CD1c-positive myeloid dendritic cell (primary cell): ENCODE measurements at regions not wholly inside any gene's neighbourhood (a gene's known extent, or its start where the extent isn't known, plus 50 kb on each side); places are given as distances from the start of the nearest gene placed in this dataset.

Source experiments
- DNase-seq: peaks from one replicate; pipeline ENCODE4 v3.0.0-alpha.2; 2016; ENCODE audit errors: extremely low spot score

DNA sequence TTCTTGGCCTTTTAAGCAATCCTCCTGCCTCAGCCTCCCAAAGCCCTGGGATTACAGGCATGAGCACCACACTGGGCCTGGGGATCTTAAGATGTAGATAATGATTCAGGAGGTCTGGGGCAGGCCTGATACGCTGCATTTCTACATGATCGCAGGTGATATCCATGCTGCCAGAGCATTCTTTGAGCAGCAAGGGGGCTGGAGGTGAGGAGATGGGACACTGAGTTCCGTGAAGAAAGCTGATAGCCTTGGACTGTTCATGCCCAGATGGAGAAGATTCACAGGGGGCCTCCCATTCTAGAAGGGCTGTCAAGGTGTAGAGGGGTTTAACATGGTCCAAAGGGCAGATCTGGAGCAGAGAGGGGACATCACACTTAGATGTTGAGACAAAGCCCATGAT, 480.3 kb downstream of the RPS24 start:
- no peak for DNase-seq

DNA sequence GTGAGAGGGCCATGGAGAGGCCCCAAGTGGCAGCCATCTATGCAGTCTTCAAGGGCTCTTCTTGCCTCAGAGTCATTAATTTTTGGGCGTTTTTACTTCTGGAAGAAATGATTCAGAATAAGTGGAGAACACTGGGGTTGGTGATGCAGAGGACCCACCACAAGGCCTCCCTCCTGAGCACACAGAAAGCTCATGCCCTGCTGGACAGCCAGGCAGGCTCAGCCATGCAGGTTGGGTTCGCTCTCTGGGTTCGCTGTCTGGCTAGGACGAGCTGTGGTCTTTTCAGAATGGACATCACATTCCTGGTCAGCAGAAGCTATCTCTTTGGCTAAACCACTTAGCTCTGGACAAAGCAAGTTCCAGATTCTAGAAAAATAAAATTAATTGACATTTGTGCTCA, 480.8 kb downstream of the RPS24 start:
- no peak for DNase-seq

DNA sequence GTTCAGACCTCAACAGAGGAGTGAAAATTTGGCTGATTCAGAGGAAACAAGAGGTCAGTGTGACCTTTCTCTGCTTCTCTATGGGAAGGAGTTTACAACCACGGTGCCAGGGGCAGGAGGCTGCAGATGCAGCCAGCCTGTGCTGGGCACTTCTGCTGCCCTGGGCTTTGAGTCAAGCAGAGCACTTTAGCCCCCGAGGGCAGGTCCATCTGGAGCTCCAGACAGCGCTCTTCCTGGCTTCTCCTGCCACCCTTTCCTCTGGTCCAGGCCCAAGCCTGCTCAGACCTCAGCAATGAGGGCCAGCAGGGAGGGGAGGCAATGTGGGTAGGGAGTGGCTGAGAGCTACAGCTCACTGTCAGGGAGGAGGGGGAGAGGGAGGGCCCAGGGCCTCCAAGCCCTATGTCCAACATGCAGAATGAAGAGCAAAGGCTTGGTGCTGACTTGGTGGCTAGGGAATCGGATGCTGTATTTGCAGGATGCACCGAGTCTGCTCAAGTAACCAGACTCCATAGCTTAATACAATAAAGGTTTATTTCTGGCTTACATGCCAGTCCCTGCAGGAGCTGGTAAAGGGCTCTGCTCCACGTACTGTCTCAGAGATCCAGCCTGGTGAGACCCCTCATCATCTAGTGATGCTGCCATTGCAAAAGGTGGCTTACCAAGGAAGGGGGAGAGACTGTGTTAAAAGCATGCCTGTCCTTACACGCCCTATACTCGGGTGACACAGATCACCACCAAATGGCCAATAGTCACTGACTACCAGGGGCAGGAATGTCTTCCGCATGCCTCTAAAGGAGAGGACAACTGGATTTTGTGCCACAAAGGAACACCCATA, 481.6 kb downstream of the RPS24 start:
- no peak for DNase-seq

DNA sequence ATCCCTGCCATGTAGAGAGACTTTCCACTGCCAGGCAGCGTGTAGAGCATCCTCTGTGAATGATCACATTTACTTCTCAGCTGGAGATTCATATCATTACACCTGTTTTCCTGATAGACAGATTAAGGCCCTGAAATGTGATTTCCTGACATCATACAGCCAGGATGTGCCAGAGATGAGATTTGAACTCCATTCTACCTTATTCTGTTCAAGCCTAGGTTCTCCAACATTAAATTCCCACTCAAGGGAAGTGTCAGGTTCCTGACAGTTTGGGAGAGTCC, 482.1 kb downstream of the RPS24 start:
- DNase-seq = no peak

DNA sequence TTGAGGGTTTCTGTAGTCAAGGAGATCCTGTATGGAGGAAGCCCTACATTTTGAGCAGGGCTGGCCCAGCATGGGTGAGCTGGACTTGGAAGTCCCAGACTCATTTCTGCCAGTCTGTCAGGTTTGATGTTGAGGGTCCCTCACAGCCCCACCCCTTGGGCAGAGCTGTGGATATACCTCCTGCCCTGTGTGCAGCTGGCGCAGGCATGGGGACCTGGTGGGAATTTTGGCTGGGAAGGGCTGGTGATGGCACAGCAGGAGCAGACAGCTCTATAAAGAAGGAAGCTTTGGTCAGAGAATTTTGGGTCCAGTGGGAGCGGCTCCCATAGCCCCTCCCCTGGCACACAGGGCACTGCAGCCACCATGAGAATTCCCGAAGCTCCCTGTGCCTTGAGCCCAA, 482.6 kb downstream of the RPS24 start:
- no peak for DNase-seq

DNA sequence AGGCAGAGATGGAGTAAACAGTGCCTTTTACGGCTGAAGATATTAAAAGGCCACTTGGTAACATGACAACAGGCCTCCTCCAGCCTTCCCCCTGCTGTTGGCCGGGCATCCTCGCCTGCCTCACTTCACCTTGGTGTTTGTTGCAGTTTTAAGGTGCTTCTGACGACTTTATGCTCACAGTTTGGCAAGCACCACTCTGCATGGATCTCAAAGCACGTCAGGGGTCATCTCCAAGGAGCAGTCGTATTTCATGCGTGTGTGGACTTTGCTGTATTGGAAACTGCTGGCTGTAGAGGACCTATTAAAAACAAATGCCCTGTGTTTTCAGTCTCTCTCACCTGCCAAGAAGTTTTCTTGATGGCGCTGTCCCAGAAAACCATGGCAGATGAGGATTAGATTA, 483.1 kb downstream of the RPS24 start:
- no peak for DNase-seq

DNA sequence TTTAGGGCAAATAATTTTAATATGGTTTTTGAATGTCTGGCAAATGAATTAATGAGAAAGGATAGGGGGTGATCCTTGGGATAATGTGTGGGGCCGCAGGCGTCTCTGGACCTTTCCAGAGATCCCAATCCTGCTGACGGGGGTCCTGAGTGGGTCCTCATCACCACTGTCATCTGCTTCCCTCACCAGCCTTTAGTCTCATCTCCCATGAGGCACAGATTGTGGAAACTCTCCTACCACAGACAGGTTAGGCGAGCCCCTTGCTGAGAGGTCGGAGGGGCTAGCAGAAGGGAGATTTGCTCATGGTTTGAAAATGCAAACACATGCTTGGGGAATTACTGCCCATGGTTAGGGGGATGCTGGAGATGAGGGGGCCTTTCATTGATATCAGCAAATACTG, 484.6 kb downstream of the RPS24 start:
- no peak for DNase-seq

DNA sequence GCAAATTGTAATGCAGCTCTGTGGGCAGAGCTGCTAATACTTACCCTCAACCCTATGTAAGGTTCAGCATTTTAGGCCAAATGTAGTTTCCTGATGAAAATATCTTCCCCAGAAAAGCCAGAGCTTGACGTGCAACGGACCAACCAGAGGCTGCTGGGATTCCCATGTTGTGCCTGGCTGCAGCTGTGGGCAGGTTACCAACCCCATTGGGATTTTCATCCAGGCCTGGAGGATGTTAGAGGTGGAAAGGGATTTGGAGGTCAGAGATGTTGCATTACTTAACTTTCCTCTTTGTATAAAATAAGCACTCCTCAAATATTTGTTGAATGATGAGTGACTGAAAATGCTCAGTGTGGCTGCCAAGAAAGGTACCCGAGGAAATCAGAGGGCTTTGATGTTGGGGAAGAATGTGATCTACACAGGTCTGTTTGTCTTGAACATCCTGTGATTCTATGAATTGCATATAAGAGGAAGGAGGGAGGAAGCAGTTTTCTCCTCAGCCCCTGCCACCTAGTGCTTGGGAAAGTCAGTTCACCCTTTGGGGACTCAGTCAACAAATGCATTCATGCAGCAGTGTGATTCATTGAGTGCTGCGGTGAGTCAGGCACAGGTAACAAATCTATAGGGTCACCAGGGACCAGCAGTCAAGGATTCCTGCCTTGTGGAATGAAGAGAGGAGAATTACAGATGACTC, 487.2 kb downstream of the RPS24 start:
- DNase-seq = no peak

DNA sequence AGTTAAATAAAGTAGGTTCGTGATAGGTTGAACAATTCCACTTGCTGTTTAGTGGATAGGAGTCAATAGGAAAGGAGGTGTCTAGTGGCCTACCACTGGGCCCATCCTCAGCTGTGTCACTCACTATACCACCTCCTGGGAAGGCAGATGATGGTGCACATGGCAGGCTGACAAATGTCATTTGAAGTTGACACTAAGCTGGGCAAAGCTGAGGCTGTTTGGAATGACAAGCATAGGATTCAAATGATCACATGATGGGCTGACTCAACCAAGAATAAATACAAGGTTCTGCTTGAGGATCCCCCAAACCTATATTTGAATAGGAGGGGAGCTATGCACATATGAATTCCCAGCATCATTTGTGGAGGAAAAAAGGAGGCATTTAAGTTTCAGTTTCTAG, 489.8 kb downstream of the RPS24 start:
- no peak for DNase-seq

DNA sequence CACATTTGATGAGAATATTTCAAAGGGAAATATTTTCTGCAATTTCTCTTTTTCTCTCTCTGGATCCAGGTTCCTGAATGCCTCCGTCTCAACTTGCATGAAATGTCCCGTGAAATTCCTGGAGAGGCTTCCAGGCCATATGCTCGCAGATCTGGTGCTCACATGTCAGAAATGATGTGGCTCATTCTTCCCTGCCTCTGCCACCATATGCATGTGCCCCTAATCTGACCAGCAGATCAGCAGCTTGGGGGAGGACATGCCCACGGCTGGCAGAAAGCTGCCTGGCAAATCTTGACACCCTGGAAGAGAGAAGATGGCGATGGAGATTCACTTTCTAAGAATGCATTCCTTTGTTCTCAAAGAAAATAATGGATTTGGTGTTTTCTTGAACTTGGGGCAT, 490.7 kb downstream of the RPS24 start:
- no peak for DNase-seq

DNA sequence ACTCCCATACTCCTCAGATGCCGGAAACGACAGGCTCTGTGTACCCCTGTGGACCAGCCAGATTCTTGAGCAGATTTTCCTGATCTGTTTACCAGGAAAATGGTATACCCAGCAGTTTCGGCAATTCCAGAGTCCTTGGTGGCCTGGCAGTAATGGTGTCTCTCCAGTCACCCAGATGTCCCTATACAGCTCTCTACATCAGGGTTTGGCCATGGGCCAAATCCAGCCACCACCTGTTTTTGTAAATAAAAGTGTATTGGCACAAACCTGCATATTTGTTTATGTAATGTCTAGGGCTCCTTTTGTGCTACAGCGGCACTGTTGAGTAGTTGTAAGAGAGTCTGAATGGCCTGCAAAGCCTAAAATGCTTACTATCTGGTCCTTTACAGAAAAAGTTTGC, 491.3 kb downstream of the RPS24 start:
- DNase-seq = no peak

DNA sequence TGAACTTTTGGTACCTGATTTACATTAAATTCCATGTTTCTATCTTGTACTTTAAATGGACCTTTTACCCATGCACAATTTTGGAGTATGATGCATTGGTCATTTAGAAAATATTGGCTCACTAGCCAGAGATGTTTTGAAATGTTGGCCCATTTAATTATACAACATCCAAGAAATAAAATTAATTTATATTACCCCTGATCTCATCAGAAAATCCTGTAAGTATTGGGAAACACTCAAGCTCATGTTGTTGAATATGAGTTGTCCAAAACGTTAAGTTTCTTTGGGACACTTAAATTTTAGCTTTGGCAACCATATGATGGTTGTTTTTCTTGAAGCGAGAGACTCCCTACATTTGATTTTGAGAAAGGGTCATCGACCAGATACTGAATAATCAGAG, 492.7 kb downstream of the RPS24 start:
- no peak for DNase-seq

DNA sequence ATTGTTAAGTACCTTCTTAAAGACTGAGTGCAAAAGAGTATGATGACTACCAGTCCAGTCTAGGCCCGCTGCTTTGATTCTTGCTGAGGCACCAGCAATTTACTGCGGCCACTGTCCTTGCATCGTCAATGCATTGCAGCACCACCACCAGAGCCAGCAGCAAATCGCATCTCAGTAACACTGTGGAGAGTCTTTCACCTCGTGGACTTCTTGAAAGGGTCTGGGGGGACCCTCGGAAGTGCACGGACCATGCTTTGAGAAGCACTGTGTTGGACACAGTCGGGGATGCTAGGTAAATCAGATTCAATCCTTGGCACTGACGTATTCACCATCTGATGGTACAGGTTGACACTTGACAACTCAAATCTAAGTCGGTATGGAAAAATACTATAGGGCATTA, 493.6 kb downstream of the RPS24 start:
- DNase-seq = no peak

DNA sequence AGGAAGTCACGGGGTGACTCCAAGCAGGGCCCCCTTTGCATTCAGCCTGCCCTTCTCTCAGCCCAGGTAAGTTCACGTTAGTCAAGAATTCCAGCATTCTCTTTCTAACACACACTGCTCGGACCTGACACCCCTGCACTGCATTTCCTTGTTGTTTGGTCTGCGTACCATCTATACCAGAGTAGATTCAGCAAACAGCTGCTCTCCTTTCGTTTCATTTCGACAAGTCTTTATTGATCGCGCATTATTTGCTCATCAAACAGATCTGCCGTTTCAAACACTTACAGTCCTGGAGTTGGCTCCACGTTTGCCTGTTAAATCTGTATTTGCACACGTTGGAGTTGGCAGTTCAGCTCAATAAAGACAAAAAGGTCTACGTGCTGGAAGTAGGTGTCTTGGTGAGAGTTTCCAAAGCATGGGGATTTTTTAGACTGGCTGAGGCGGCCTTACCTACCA, 495.1 kb downstream of the RPS24 start:
- no peak for DNase-seq

DNA sequence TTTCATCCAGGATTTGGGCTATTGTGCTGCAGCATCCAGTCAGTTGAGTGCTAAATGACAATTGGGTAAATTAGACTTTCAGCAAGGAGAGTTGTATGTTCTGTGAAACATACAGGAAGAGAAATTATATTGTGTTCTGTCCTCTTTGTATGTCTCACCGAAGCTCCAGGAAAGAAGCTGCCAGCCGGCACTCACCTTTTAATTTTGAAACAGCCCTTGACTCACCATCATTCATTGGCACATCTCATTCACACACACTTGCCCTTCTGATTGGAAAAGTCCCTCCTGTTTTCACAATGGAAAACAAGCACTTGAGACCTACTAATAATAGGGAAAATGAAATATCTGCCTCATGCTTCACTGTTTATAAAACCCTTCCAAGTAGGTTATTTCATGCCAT, 495.6 kb downstream of the RPS24 start:
- DNase-seq = no peak

DNA sequence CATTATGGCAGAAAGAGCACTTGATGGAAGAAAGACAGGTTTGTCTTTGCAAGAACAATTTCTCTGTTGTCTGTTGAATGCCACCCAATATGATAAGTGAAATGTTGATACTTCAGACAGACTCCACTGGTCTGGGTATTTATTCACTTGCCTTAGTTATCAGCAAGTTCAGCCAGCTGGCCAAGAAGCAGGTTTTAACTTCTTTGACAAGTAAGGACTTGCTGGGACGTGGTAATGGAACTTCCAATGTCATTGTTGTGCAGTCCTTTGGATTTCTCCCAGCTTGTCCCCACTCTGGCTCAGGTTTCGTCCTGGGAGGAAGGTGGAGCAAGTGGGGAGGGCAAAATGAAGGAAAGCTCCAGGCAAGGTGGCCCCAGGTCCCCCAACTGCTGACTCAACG, 497.4 kb downstream of the RPS24 start:
- DNase-seq = no peak

DNA sequence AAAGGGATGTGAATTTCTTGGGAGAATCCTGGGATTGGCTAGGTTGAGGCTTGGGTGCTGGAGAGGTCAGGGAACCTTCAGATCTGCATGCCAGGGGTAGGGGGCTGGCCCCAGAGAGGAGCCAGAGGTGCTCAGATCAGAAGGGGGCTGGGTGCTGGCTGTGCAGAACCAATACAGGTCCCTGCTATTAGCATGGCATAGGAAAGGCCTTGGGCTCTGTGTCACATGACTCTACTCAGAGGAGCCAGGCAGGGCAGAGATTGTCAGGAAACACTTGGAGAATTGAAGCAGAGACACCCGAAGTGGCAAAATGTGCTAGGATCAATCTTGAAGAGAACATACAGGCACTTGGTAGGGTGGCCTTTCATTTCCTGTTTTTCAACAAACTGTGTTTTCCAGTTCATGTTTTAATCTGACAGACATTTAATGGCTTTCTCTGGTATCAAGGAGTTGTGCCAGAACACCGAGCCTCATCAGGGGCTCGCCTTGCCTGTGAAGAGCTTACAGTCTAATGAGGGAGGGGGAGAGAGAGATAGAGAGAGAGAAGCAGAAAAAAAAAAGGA, 498.9 kb downstream of the RPS24 start:
- peak; percentile 50 for DNase-seq

DNA sequence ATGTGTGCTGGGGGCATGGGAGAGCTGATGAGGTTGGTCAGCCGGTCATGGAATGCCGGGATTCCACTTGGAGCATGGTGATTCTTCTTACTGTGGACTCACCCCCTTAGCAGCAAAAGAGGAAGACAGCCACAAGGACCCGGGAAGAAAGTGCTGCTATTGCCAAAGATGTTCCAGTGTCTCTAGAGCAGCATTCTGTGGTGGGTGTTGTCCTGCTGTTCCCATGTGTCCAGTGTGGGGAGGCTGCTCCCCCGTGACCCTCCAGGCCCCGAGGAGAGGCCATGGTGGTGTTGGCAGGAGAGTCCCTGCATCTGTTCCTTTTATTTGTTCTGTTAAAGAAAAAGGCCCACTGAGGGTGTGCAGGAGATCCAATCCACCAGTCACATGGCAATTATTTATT, 499.4 kb downstream of the RPS24 start:
- DNase-seq = peak; percentile 14

DNA sequence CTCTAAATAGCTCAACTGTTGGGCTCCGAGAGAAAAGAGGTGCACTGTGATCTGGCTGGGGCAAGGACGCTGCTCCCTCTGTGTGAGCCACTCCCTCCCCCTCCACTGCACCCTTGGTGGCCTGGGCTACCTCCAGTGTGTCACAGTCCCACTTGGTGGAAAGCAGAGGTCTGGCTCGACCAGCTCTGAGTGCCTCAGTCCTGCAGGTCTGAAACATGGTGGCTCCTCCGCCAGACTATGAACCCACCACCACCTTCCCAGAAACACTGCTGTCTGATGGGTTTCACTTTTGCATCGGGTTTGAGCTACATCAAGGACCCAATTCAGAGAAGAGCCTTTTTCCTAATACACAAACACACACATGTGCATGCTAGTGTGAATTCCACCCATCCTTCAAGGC, 500.1 kb downstream of the RPS24 start:
- DNase-seq = no peak

DNA sequence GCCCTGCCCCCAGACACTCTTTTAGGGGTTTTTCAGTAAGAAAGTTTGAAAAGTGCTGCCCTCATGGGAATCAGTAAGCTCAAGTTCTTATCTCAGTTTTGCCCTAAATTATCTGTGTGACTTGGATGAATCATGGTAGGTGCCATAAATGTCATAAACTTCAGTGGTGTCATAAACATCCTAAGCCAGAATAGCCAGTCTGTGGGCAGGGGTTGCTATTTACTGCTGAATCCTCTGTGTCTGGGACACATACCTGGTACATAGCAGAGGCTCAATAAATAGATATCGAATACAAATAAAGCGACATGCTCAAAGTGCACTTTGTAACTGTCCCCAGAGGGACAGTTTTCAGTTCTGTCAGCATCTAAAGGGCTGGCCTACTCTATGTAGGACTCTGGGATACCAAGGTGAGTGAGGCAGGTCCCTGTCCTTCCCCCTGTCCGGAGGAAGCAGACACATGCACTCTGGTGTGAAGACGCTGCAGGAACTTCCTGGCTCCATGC, 502.1 kb downstream of the RPS24 start:
- no peak for DNase-seq

DNA sequence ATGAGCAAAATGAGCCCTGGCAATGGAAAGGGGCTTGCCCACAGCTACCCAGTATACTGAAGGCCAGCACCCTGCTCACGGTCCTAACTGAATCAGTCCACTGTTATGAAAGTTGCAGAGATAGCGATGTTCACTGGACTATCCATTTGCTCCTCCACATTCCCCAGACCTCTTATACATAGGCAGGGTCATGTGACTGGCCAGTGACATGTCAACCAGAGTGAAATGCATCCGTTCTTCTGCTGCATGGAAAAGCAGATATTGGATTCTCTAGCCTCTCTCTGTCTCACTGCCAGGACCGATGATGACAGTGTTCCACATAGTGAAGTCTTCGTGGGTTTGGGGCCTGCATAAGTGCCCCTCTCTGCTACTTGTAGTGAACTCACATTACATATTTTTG, 503.4 kb downstream of the RPS24 start:
- no peak for DNase-seq

DNA sequence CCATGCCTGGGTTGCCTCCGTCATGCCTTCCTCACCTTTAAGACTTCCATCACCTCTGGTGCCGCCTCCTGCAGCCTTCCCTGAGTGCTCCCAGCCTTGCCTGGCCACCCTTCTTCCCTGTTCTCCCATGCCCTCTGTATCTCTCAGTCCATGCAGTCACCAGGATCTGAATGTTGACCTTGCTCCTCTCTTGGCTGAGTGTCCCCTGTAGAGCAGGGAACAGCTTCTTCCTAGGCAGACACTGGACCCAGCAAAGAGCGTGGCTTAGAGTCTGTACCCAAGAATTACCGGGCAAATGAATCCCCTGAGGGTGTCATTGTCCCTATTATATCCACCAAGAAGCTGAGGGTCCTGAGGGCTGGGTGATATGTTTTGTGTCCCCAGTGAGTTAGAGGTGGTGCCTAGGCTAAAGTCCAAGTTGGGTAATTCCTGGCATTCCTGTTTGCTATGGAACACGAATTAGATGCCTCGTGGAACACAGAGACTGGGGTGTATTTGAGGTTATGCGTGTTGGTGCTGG, 505.6 kb downstream of the RPS24 start:
- no peak for DNase-seq
